ENCODE measurements at regions not wholly inside any gene's neighbourhood (a gene's known extent, or its start where the extent isn't known, plus 50 kb on each side); places are given as distances from the start of the nearest gene placed in this dataset.

DNA sequence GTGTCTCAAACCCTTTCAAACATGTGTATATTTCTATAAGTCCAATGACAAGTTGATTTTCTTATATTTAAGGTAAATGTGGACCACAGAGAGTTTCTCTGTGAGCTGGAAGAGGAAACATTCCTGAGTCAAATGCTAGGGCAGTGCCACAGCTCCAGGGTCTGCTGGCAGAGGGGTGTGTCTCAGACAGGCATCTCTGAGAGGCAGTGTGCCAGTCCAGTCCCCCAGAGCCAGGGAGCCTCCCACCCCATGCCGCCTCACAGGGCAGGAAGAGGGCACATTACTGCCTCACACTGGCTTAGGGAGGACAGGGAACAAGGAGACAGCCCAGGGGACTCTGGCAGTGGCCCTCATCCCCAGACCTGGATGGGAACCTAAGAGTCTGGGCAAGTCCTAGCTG is 120.2 kb downstream of the TENT4A start:
- no peak for DNase-seq

DNA sequence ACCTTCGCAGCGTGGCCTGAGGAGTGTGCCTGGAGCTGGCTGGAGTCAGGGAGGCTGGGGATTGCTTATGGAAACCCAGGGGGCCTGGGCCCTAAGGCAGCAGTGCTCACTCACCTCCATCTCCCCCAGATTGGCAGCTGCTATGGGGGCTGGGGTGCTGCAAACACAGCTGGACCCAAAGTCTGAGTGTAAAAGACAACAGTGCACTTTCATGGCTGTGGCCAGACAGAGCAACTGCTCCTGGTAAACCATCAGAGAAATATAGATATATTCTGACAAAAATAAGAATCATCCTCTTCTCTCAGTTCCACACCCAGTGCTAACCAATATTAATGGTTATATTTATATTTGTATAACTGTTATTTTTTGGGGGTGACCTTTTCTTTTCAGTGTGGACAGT is 123.9 kb downstream of the TENT4A start:
- no peak for DNase-seq

DNA sequence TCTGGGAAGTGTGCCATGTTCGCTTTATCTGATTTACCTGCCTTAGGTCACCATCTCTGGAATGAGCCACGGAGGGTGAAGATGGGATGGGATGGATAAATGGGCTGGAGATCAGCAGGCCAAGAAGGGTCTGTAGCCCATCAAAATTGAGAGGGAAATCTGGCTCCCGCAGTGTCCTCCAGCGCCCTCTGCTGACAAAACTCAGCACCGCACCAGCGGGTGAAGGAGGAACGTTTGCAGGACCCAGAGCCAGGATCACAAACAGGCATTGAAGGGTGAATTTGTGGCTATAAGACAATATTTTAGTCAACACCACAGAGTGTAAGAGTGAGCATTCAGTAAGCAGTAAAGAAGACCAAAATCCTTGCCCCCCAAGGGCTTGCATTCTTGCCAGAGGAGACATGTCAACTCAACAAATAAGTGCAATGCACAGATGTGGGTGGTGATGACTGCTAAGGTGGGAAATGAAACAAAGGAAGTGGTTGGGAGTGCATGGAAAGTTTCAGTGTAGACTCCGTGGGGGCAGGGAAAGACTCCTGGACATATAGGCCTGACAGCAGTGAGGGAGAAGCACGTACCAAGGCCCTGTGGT is 124.4 kb downstream of the TENT4A start:
- DNase-seq: no peak

DNA sequence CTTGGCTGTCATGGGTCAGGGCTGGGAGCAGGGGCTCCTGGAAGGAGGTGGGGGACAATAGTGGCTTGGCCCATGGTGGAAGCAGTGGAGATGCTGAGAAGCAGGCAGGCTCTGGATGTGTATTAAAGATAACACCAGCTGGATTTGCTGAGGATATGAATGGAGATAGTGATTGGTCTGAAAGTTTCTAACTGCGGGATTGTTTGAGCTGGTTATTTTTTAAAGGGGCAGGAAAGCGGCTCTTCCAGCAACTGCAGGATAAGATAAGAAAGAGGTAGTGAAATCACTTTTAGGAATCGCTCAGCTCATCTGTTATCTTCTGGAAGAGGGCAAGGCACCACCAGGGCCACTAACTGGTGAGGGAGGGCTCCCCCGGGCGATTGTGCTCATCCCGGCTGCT is 125.5 kb downstream of the TENT4A start:
- DNase-seq: no peak

DNA sequence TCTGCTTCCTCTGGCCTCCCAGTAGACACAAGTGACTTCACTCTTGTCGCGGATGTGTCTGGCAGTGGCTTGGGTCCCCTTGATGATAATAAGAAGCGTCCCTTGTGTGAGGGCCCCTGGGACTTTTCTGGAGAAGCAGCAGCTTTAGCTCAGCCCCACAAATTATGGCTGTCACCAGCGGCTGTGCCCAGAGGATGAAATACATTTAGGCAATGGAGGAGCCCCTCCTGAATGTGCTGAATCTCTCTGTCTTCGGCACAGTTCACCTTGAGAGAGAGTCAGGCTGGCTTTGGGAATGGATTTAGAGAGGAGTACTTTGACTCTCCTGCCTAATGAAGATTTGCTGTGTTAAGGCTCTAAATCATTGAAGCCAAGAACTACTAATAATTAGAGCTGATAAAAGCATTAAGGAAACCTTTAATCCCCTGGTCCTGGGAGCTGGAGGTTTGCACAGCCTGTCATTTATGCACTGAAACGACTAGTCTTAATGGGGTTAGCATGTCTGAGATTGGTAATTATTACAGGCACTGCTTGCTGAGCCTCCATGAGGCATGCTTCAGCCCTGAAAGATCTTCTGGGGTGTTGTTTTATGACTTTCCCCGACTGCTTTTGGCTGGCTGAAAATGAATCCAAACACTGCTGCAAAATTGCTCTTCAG is 127.0 kb downstream of the TENT4A start:
- no peak for DNase-seq

DNA sequence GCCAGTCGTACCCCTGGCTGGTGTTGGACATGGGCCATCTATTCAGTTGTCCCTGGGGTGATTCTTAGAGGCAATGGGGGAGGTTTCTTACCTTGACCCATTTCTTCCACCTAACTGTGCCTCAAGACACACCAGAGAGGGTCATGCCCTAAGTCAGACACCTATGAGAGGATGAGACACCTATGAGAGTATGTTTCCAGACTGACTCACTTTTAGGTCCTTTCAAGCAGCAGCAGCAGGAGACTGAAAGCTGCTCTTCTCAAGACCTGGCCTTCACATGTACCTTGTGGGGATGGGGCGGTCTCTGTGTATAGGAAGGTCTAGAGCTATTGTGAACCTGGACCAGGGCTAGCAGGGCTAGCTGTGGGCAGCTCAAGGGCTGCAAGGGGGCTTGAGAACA is 130.1 kb downstream of the TENT4A start:
- DNase-seq: no peak

DNA sequence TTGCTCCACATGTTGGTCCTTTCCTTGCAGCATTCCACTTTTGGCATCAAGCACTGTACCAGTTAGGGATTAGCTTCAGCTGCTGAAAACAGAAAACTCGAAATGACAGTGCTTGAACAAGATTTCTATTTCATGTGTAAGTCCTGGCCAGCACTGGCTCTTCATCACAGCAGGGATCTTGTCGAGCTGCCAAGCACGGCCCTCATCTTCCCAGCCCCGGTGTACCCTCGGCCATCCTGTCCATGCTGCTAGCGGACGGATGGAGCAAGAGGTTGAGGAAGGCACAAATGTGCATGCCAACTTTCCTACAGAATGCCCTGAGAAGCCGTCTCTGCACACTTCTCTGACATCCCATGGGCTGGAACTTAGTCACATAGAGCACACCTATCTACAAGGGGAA is 130.6 kb downstream of the TENT4A start:
- no peak for DNase-seq

DNA sequence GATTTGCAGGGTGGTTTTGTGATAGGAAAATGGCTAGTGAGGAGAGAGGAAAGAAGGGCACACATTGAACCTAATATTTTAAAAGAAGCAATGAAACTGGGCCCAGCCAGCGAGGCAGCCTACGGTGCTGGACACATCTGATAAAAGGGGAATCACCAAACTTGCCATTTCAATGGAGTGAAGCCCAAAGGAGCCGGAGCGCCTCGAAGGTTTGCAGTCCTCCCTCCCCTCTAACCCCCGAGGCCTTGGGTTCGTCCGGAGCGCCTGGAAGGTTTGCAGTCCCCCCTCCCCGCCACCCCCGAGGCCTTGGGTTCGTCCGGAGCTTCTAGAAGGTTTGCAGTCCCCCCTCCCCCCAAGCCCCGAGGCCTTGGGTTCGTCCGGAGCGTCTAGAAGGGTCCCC is 132.6 kb downstream of the TENT4A start:
- no peak for DNase-seq

DNA sequence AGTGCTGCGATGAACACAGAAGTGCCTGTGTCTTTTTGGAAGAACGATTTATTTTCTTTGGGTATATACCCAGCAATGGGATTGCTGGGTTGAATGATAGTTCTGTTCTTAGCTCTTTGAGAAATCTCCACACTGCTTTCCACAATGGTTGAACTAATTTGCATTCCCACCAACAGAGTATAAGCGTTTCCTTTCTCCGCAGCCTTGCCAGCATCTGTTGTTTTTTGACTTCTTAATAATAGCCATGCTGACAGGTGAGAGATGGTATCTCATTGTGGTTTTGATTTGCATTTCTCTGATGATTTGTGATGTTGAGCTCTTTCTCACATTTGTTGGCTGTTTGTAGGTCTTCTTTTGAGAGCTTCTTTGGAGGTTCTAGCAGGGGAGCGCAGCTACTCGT is 134.6 kb downstream of the TENT4A start:
- DNase-seq: peak in 1 of 2 donors; percentile 11

DNA sequence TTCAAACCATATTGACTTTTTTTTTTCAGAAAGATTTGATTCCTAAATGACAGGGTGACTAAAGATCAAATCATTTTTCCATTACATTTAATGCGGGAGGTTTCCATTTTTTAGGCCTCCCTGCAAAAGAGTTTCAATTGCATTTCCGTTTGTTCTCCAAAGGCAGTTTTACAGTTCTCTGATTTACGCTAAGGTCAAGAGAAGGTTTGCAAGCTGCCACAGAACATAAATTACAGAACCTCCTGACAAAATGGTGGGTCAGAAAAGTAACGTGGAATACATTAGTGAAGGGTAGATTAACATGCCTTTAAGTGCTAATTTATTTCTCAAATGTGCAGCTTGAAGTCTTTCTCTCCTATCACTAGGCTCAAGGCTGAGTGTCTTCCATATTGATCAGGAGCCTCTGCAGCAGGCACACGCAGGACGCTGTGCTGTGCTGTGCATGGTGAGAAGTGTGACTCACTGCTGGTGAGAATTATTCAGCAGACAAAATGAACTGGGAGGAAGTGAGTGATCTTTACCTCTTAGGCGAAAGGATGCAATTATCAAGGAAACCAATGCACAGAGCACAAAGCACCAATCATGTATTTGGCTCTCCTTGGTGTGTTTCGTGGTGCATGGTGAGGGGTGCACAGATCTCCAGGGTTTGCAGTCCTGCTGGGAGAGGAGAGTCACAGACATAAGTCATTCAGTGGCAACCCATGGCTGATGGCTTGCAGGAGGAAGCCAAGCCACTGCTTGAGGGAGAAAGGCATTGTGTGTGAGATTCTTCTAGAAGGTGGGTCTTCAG is 136.3 kb downstream of the TENT4A start:
- DNase-seq: no peak

DNA sequence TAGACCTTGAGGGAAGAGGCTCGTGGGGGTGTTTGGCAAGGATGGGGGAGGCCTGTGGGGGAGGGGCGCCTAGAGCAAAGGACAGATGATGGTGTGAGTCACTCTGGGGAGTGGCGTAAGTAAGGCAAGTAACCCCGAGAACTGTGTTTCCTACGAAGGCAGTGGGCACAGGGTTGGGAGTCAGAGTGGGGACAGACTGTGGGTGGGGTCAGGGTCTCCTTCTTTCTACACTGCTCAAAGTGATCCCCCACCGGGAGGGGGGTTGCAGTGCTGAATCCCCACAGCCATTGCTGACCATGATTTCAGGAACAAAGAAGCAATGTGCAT is 136.8 kb downstream of the TENT4A start:
- no peak for DNase-seq

DNA sequence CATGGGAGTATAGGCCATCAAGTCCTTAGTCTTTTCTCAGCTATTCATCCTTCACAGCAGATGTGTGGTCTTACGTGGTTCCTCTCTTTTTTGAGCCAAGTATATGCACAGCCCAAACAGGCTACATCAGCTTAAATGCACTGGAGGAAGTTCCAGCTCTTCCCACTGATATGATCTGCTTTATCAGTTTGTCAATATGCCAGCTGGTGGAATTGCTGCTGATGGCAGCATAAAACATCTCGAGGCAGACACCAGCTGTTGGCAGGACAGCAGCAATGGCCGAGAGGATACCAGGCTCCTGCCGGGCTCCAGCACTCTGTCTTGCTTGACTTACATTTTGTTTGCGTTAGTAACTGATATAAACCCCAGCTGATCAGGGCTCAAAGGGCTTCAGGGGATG is 143.4 kb downstream of the TENT4A start:
- no peak for DNase-seq

DNA sequence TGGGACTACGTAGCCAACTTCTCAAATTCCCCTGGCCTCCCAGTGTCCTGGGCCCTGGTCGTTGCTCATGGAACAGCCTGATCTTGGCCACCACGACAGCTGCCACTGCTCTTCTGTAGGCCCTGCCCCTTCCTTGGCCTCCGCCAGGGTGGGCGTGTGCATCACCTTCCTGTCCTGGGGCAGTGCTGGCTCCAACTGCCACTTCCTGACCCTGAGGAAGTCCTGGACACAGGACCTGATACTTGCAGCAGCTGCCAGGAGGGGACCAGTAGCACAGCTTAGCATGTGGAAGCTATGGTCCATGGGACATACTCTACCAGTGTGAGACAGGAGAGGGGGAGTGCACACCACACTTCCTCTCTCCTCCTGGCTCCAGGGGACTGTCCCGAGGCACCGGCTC is 145.2 kb downstream of the TENT4A start:
- no peak for DNase-seq

DNA sequence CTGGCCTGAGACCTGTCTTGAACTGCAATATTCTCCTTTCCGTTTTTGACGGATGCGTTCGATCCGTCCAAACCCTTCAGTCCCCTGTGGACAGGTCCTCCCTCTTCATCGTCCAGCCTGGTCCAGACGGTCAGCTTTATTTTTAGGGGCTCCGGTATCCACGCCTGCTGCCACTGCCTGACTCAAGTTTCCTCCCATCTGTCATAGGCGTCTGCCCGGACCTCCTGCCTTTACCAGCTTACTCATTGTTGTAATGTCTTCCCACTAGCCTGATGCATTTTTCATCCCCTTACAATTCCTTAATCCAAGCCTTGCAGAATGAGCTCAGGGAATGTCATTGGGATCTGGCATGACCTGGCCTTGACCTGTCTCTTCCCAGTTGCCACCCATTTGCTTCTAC is 145.8 kb downstream of the TENT4A start:
- no peak for DNase-seq

DNA sequence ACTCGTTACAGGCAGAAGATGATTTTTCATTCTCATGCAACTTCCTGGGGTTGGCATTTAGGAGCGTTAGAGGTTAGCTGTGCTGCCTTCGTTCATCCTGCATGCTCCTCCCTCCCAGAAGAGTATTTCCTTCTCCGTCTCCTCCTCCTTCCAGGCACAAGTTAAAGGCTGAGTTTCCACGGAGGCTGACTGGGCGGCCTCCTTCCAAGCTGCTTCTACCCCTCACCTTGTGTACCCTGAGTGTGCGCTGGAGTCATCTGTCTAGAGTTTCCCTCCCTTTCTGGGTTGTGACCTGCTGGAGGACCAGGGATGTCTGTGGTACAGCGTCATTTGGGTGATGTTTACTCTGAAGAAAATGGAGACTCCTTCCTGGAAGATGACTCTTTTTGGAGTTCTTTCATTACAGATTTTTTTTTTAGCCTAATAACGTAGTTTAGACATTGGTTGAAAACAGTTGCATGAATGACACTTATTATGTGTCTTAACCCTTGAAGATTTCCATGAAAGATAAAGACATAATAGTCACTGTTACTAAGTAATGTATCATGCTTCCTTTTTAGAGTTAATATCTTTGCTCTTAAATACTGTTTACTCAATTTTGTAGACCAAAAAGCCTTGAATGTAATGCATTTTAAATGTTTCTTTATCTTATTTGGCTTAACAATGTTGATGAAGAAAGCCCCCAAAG is 146.9 kb downstream of the TENT4A start:
- no peak for DNase-seq

DNA sequence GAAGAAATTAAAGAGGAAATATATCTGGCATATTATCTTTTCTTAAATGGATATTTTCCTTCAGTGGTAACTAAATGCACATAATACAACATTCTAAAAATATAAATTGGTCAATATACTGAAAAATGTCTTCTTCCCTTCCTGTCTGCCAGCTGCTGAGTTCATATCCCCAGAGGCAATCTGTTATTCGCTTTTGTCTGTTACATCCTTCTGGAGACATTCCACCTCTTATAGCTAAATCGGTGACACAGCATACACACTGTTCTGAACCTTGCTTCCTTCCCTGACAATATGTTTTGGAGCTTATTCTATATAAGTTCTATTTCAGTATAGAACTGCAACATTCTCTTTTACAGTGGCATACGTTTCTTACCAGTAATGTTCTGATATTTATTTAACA is 147.8 kb downstream of the TENT4A start:
- DNase-seq: no peak

DNA sequence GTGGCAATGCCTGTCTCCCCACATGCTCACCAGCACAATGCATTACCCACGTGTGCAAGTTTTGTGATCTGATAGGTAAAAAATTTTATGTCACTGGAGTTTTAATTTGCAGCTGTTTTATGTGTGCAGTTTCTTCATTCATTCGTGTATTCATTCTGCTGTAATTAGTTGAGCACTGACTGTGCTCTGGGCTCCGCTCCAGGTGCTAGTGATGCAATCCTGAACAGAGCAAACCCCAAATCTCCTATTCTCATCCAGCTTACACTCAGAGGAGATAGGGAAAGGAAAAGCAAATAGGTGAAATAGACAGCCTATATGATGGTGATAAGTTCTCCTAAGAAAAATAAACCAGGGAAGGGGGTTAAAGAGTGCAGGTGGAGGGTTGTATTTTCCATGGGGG is 148.4 kb downstream of the TENT4A start:
- DNase-seq: no peak

DNA sequence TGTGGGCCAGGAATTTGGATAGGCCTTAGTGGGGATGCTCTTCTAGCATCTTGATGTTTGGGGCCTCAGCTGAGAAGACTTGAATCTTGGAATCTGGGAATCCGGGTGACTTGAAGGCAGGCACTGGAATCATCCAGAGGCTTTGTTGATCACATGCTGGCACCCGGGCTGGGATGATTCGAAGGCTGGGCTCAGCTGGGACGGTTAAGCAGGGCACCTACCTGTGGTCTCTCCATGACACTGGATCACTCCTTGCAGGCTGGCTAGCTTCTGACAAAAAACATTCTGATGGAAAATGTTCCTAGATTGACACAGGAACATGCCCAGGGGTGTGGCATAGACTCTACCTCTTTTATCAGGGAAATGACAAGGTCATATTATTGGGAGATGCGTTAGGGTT is 149.1 kb downstream of the TENT4A start:
- DNase-seq: no peak

DNA sequence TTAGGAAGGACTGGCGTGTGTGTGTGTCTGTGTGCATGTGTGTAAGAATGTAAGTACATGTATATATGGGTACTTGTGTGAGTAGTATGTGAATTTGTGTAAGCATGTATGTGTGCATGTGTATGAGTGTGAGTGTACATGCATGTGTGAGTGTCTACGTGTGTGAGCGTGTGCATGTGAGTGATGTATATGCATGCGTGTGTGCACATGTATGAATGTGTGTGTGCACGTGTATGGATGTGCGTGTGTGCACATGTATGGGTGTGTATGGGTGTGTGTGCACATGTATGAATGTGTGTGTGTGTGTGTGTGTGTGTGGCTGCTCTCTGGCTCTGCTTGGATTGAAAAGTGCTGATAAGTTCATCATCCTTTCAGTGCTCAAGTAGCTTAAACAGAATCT is 154.5 kb downstream of the TENT4A start:
- DNase-seq: no peak

DNA sequence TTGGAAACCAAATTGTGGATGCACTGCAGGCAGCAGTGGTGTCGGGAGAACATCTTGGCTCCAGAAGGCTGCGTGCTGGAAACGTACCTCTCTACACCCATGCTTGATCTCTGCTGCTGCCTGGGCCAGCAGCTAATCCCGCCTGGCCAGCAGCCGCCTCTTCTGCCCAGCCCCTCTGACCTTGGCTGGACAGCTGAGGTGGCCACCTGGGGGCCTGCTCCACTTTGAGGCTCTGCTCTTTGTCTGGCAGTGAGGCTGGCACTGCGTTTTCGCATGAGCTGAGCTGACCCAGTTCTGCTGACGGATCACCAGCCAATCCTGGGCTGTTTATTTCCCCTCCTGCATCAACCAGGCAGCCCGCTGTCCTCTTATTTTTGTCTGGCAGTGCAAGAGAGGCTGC is 154.9 kb downstream of the TENT4A start:
- DNase-seq: no peak

DNA sequence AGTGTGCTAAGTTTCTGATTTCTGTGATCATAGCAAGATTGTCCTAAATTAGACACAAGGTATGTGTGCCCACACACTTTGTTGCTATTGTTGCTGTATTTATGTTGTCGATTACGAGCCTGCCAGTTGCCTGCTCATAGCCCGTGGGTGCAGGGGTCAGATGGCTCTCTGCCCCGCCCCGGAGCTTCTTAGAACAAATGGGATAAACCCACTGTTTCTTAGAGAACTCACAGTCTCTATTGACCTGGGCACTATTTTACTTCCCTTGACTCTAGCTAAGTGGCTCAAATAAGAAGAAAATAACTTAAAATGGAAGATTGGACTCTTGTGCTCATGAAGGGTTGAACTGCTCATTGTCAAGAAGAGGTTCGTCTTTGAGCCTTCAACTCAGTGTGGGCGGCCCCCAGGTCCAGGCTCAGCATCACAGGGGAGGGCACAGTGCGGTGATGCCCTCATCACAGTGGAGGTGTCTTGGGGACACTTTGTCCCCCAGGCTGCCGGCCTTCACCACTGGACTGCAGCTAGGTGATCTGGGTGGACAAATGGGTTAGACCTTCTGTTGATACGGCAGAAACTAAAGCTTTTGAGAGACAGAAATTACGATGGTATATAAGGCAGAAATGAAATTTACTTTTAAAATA is 155.5 kb downstream of the TENT4A start:
- DNase-seq: no peak

DNA sequence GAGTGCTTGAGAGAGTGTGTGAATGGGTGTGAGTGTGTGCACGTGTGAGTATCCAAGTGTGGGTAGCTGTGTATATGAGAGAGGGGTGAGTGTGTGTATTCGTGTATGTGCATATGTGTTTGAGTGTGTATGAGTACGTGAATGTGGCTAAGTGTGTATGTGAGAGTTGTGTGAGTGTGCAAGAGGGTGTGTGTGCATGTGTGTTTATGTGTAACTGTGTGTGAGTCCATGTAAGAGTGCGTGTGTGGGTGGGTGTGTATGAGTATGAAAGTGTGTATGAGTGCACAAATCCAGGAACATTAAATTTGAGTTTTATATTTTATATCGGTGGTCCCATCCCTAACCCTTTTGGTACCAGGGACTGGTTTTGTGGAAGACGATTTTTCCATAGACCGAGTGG is 156.4 kb downstream of the TENT4A start:
- no peak for DNase-seq

DNA sequence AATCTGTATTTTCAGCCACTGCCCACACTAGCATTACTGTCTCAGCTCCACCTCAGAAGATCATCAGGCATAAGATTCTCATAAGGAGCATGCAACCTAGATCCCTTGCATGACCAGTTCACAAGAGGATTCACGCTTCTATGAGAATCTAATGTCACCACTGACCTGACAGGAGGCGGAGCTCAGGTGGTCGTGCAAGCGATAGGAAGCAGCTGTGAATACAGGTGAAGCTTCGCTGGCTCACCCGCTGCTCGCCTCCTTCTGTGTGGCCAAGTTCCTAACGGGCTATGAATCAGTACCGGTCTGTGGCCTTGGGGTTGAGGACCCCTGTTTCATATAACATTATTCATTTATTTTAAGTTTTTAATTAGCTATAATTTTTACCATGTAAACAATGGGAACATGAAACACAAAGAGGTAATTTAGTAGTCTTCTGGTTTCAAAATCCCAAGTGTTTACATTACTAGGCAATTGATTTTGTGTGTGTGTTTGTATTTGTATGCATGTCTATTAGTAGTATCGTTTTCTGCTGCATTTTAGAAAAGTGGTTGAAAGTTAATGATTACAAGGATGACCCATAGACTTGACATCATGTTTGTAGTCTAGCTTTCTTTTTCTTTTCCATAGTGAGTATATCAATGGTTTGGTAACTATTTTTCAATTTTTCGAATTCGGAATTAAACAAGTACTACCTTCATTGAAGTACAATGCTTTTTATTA is 159.4 kb downstream of the TENT4A start:
- no peak for DNase-seq

Data from CD4-positive, alpha-beta T cell treated with Interferon alpha-2 for 1 hour (primary cell).